Stimulated activated naive CD4-positive, alpha-beta T cell (primary cell): ENCODE measurements at regions not wholly inside any gene's neighbourhood (a gene's known extent, or its start where the extent isn't known, plus 50 kb on each side); places are given as distances from the start of the nearest gene placed in this dataset.

Experiments used
- DNase-seq, 6 experiments: peaks; one replicate each; lab custom pipeline; 2025; lab: John Stamatoyannopoulos, UW

GRCh38 chr3:77868725-77869124 lies 828.8 kb downstream of the ROBO2 start:
- no peak for DNase-seq

- DNase-seq, result no peak
These were observed 829.5 kb downstream of the ROBO2 start for GRCh38 chr3:77869423-77869822.

GRCh38 chr3:77871436-77871835 lies 831.5 kb downstream of the ROBO2 start:
- no peak for DNase-seq

GRCh38 chr3:77873598-77873997 lies 833.7 kb downstream of the ROBO2 start:
- DNase-seq, result no peak

- DNase-seq, result no peak
These were observed 845.5 kb downstream of the ROBO2 start for GRCh38 chr3:77885381-77885780.

- DNase-seq, result no peak
These were observed 847.7 kb downstream of the ROBO2 start for GRCh38 chr3:77887611-77888010.

GRCh38 chr3:77889616-77890015 lies 849.7 kb downstream of the ROBO2 start:
- DNase-seq, result no peak

GRCh38 chr3:77898621-77899020 lies 858.7 kb downstream of the ROBO2 start:
- DNase-seq, result no peak

- no peak for DNase-seq
These were observed 862.8 kb downstream of the ROBO2 start for GRCh38 chr3:77902675-77903074.

- DNase-seq, result no peak
These were observed 866.3 kb downstream of the ROBO2 start for GRCh38 chr3:77906102-77906709.

GRCh38 chr3:77913524-77914174 lies 873.8 kb downstream of the ROBO2 start:
- no peak for DNase-seq

- no peak for DNase-seq
These were observed 875.4 kb downstream of the ROBO2 start for GRCh38 chr3:77915336-77915735.

- no peak for DNase-seq
These were observed 877.3 kb downstream of the ROBO2 start for GRCh38 chr3:77917225-77917624.

- no peak for DNase-seq
These were observed 879.3 kb downstream of the ROBO2 start for GRCh38 chr3:77919244-77919643.

GRCh38 chr3:77931255-77932009 lies 891.5 kb downstream of the ROBO2 start:
- no peak for DNase-seq

GRCh38 chr3:77932926-77933325 lies 893.0 kb downstream of the ROBO2 start:
- DNase-seq, result no peak

GRCh38 chr3:77933926-77934325 lies 894.0 kb downstream of the ROBO2 start:
- DNase-seq, result no peak

- no peak for DNase-seq
These were observed 895.5 kb downstream of the ROBO2 start for GRCh38 chr3:77935418-77935817.

- DNase-seq, result no peak
These were observed 899.8 kb downstream of the ROBO2 start for GRCh38 chr3:77939726-77940125.

- DNase-seq, result no peak
These were observed 903.7 kb downstream of the ROBO2 start for GRCh38 chr3:77943598-77943997.

- DNase-seq, result no peak
These were observed 905.4 kb downstream of the ROBO2 start for GRCh38 chr3:77945320-77945719.

- DNase-seq, result no peak
These were observed 907.8 kb downstream of the ROBO2 start for GRCh38 chr3:77947671-77948070.

- no peak for DNase-seq
These were observed 927.7 kb downstream of the ROBO2 start for GRCh38 chr3:77967621-77968020.
